GM21786 (cell line): ENCODE measurements at regions not wholly inside any gene's neighbourhood (a gene's known extent, or its start where the extent isn't known, plus 50 kb on each side); places are given as distances from the start of the nearest gene placed in this dataset.
"Not testable (repeated sequence)": the region's sequence is repeated elsewhere in the genome, so short reads cannot be mapped to it uniquely, and the experiment has no call there.

Source experiments
- ATAC-seq: cut with Tn5 transposase; IDR thresholded peaks from one replicate; pipeline ENCODE4 v1.9.1; 2021; ENCODE audit not compliant: unreplicated experiment

- no peak for ATAC-seq
Measured at GRCh38 chr10:124170631-124171030, 77.2 kb upstream of the CHST15 start.

- no peak for ATAC-seq
Measured at GRCh38 chr10:124168991-124169802, 75.8 kb upstream of the CHST15 start.

GRCh38 chr10:124168581-124168980, 75.2 kb upstream of the CHST15 start:
- ATAC-seq, result no peak

- not testable (repeated sequence) for ATAC-seq
Measured at GRCh38 chr10:124167925-124168324, 74.5 kb upstream of the CHST15 start.

- ATAC-seq, result no peak
Measured at GRCh38 chr10:124166431-124167125, 73.2 kb upstream of the CHST15 start.

- no peak for ATAC-seq
Measured at GRCh38 chr10:124165827-124166226, 72.4 kb upstream of the CHST15 start.

- ATAC-seq, result no peak
Measured at GRCh38 chr10:124165311-124165710, 71.9 kb upstream of the CHST15 start.

- ATAC-seq, result no peak
Measured at GRCh38 chr10:124164264-124164663, 70.9 kb upstream of the CHST15 start.

GRCh38 chr10:124162774-124163354, 69.5 kb upstream of the CHST15 start:
- no peak for ATAC-seq

- ATAC-seq, result no peak
Measured at GRCh38 chr10:124162136-124162535, 68.7 kb upstream of the CHST15 start.

GRCh38 chr10:124161601-124162000, 68.2 kb upstream of the CHST15 start:
- no peak for ATAC-seq

GRCh38 chr10:124160943-124161582, 67.7 kb upstream of the CHST15 start:
- no peak for ATAC-seq

- no peak for ATAC-seq
Measured at GRCh38 chr10:124160176-124160575, 66.8 kb upstream of the CHST15 start.

- ATAC-seq, result no peak
Measured at GRCh38 chr10:124159153-124159552, 65.8 kb upstream of the CHST15 start.

GRCh38 chr10:124158592-124158991, 65.2 kb upstream of the CHST15 start:
- no peak for ATAC-seq

- no peak for ATAC-seq
Measured at GRCh38 chr10:124157271-124157681, 63.9 kb upstream of the CHST15 start.

- no peak for ATAC-seq
Measured at GRCh38 chr10:124156524-124157260, 63.3 kb upstream of the CHST15 start.

- ATAC-seq, result no peak
Measured at GRCh38 chr10:124155781-124156435, 62.5 kb upstream of the CHST15 start.

GRCh38 chr10:124153023-124153826, 59.8 kb upstream of the CHST15 start:
- peak; percentile 86 for ATAC-seq
